ENCODE measurements at regions not wholly inside any gene's neighbourhood (a gene's known extent, or its start where the extent isn't known, plus 50 kb on each side); places are given as distances from the start of the nearest gene placed in this dataset.

DNA sequence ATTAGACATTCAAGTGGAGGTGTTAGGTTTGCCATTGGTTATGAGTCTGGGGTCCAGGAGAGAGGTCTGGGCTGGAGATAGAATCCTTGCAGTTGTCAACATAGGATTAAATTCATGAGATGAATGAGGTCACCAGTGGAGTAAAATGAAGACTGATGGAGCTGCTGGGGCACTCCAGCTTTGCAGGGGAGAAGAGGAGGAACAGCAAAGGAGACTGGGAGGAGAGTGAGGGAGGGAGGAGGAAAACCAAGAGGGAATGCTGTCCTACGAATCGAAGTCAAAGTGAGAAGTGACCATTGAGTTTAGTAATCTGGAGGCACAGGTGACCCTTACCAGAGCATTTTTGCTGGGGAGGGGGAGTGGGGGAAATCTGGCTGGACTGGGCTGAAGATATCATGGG lies 178.2 kb upstream of the NR3C1 start:
- TF ChIP-seq, protein P1, sequence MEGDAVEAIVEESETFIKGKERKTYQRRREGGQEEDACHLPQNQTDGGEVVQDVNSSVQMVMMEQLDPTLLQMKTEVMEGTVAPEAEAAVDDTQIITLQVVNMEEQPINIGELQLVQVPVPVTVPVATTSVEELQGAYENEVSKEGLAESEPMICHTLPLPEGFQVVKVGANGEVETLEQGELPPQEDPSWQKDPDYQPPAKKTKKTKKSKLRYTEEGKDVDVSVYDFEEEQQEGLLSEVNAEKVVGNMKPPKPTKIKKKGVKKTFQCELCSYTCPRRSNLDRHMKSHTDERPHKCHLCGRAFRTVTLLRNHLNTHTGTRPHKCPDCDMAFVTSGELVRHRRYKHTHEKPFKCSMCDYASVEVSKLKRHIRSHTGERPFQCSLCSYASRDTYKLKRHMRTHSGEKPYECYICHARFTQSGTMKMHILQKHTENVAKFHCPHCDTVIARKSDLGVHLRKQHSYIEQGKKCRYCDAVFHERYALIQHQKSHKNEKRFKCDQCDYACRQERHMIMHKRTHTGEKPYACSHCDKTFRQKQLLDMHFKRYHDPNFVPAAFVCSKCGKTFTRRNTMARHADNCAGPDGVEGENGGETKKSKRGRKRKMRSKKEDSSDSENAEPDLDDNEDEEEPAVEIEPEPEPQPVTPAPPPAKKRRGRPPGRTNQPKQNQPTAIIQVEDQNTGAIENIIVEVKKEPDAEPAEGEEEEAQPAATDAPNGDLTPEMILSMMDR (IDR thresholded peaks at IDR 0.05; ENCODE audit: insufficient read depth, low read length), result no peak
- TF ChIP-seq GABPA (IDR thresholded peaks at IDR 0.05; ENCODE audit: low read depth) (no peak), POLR2AphosphoS5 (IDR thresholded peaks at IDR 0.05; ENCODE audit: low read depth) (no peak)

Measured in HL-60 (cell line).